Motor neuron (in vitro differentiated cells): ENCODE measurements at regions not wholly inside any gene's neighbourhood (a gene's known extent, or its start where the extent isn't known, plus 50 kb on each side); places are given as distances from the start of the nearest gene placed in this dataset.

Source experiments
- ATAC-seq, 8 experiments: fragments of 200-7000 bp; cut with Tn5 transposase; replicated peaks in 6 of 8; 2 replicates each; pipeline ENCODE4 v1.8.0; 2021; ENCODE audit warnings: mild to moderate bottlenecking in 8 of 8, moderate library complexity in 8 of 8
- H3K27ac ChIP-seq, 2 donors: fragments of 250-450 bp; sonication (Bioruptor Pico); 2 replicates each; pipeline ENCODE4 v1.9.0; 2021; ENCODE audit warnings: antibody characterized with exemption in 2 of 2, mild to moderate bottlenecking in 2 of 2, moderate library complexity in 1 of 2
- H3K4me1 ChIP-seq, 2 donors: fragments of 250-450 bp; sonication (Bioruptor Pico); replicated peaks in 1 of 2; 2 replicates each; pipeline ENCODE4 v1.6.1; 2021; ENCODE audit warnings: antibody characterized with exemption in 2 of 2, mild to moderate bottlenecking in 2 of 2, moderate library complexity in 1 of 2
- H3K4me3 ChIP-seq, 5 donors: fragments of 250-450 bp; sonication (Bioruptor Pico); 2 replicates each; pipeline ENCODE4 v1.9.0; 2021; ENCODE audit warnings: antibody characterized with exemption in 5 of 5, mild to moderate bottlenecking in 5 of 5, moderate library complexity in 4 of 5
- WGBS, 10 experiments: fragments of 450-650 bp; shearing (Covaris generic); methylation state at CpG; one replicate each; pipeline ENCODE4 v1.0.0; 2022; 5-methylcytosine and 5-hydroxymethylcytosine counted together
- in situ Hi-C, 9 experiments: fragments of 400-800 bp; cut with MboI; loops; one replicate each; pipeline ENCODE4 v1.15.0; 2021; ENCODE audit warnings: low sequenced_read_pairs in 9 of 9, low pct_unique_long_range_greater_than_20kb in 2 of 9; ENCODE audit not compliant: unreplicated experiment in 9 of 9

- in situ Hi-C loops = no loop called here
- 80 to 100% (median 100%) methylated on average over 1 of the region's 1 CpG; no CpG with 5 or more reads in 4 of the 10 experiments for WGBS, 10 experiments
- Histone ChIP-seq H3K4me1 (peaks cover 5 to 8% of the 10 kb centered on the region in 2 donors), H3K4me3 (no peak overlapping the region), H3K27ac (no peak overlapping the region)
- ATAC-seq = no peak
These were observed 126.7 kb upstream of the SLC44A3 start for GRCh38 chr1:94693435-94693834.

- H3K4me1 ChIP-seq = peaks cover 2 to 8% of the 10 kb centered on the region in 2 donors
- H3K4me3 ChIP-seq = no peak overlapping the region
- no peak overlapping the region for H3K27ac ChIP-seq
- ATAC-seq = no peak
- 54 to 100% (median 78%) methylated on average over 1 to 3 of the region's 3 CpGs; no CpG with 5 or more reads in 1 of the 10 experiments for WGBS, 10 experiments
- in situ Hi-C loops = no loop called here
These were observed 127.1 kb upstream of the SLC44A3 start for GRCh38 chr1:94693029-94693428.

- WGBS, 10 experiments = 30 to 100% (median 43%) methylated on average over 1 to 3 of the region's 3 CpGs; no CpG with 5 or more reads in 4 of the 10 experiments
- in situ Hi-C loops = no loop called here
- Histone ChIP-seq H3K4me1 (peaks cover 0 to 8% of the 10 kb centered on the region in 2 donors), H3K4me3 (no peak overlapping the region), H3K27ac (no peak overlapping the region)
- ATAC-seq = peak in 1 of 8 experiments; percentile 17
These were observed 131.5 kb upstream of the SLC44A3 start for GRCh38 chr1:94688646-94689045.

- no peak overlapping the region for H3K4me3 ChIP-seq
- no peak overlapping the region for H3K27ac ChIP-seq
- in situ Hi-C loops = no loop called here
- H3K4me1 ChIP-seq = peaks cover 0 to 8% of the 10 kb centered on the region in 2 donors
- 75 to 100% (median 95%) methylated on average over 1 to 4 of the region's 4 CpGs; no CpG with 5 or more reads in 1 of the 10 experiments for WGBS, 10 experiments
- ATAC-seq = no peak
These were observed 133.3 kb upstream of the SLC44A3 start for GRCh38 chr1:94686882-94687281.

- no peak overlapping the region for H3K4me3 ChIP-seq
- H3K27ac ChIP-seq = no peak overlapping the region
- 0 to 100% (median 83%) methylated on average over 1 to 7 of the region's 7 CpGs; no CpG with 5 or more reads in 1 of the 10 experiments for WGBS, 10 experiments
- peaks cover 0 to 8% of the 10 kb centered on the region in 2 donors for H3K4me1 ChIP-seq
- in situ Hi-C loops = no loop called here
- ATAC-seq = no peak
These were observed 135.4 kb upstream of the SLC44A3 start for GRCh38 chr1:94684690-94685250.

GRCh38 chr1:94683886-94684285, 136.3 kb upstream of the SLC44A3 start:
- in situ Hi-C loops = no loop called here
- Histone ChIP-seq H3K27ac (no peak overlapping the region), H3K4me3 (no peak overlapping the region), H3K4me1 (peaks cover 0 to 4% of the 10 kb centered on the region in 2 donors)
- no peak for ATAC-seq
- WGBS, 10 experiments = 0 to 100% (median 73%) methylated on average over 1 to 5 of the region's 6 CpGs; no CpG with 5 or more reads in 2 of the 10 experiments

- Histone ChIP-seq H3K4me1 (no peaks in the 10 kb centered on the region), H3K4me3 (no peak overlapping the region), H3K27ac (no peak overlapping the region)
- ATAC-seq = no peak
- in situ Hi-C loops = no loop called here
- 0 to 83% (median 58%) methylated on average over 1 to 3 of the region's 3 CpGs; no CpG with 5 or more reads in 3 of the 10 experiments for WGBS, 10 experiments
These were observed 138.4 kb upstream of the F3 start for GRCh38 chr1:94680039-94680377.

GRCh38 chr1:94679332-94680038, 137.9 kb upstream of the F3 start:
- H3K4me1 ChIP-seq = no peaks in the 10 kb centered on the region
- ATAC-seq = no peak
- H3K4me3 ChIP-seq = no peak overlapping the region
- H3K27ac ChIP-seq = no peak overlapping the region
- 53 to 100% (median 94%) methylated on average over 1 to 4 of the region's 4 CpGs; no CpG with 5 or more reads in 2 of the 10 experiments for WGBS, 10 experiments
- in situ Hi-C loops = no loop called here

- 44 to 100% (median 90%) methylated on average over 3 to 11 of the region's 11 CpGs for WGBS, 10 experiments
- ATAC-seq = no peak
- no peaks in the 10 kb centered on the region for H3K4me1 ChIP-seq
- in situ Hi-C loops = no loop called here
- H3K4me3 ChIP-seq = no peak overlapping the region
- no peak overlapping the region for H3K27ac ChIP-seq
These were observed 136.8 kb upstream of the F3 start for GRCh38 chr1:94678202-94678848.

- Histone ChIP-seq H3K4me1 (no peaks in the 10 kb centered on the region), H3K27ac (no peak overlapping the region), H3K4me3 (no peak overlapping the region)
- no peak for ATAC-seq
- 80 to 100% (median 86%) methylated on average over 1 to 7 of the region's 7 CpGs; no CpG with 5 or more reads in 4 of the 10 experiments for WGBS, 10 experiments
- in situ Hi-C loops = no loop called here
These were observed 136.2 kb upstream of the F3 start for GRCh38 chr1:94677714-94678113.

- WGBS, 10 experiments = 57 to 100% (median 71%) methylated on average over 1 to 5 of the region's 5 CpGs; no CpG with 5 or more reads in 1 of the 10 experiments
- H3K4me1 ChIP-seq = no peaks in the 10 kb centered on the region
- H3K27ac ChIP-seq = no peak overlapping the region
- H3K4me3 ChIP-seq = no peak overlapping the region
- ATAC-seq = no peak
- in situ Hi-C loops = no loop called here
These were observed 135.5 kb upstream of the F3 start for GRCh38 chr1:94677087-94677486.

GRCh38 chr1:94676686-94677085, 135.1 kb upstream of the F3 start:
- in situ Hi-C loops = no loop called here
- no peak for ATAC-seq
- no peak overlapping the region for H3K27ac ChIP-seq
- H3K4me1 ChIP-seq = no peaks in the 10 kb centered on the region
- H3K4me3 ChIP-seq = no peak overlapping the region
- WGBS, 10 experiments = 78 to 100% (median 88%) methylated on average over 2 to 6 of the region's 6 CpGs; no CpG with 5 or more reads in 2 of the 10 experiments

GRCh38 chr1:94675373-94675772, 133.8 kb upstream of the F3 start:
- ATAC-seq = no peak
- H3K4me3 ChIP-seq = no peak overlapping the region
- H3K4me1 ChIP-seq = peaks cover 0 to 1% of the 10 kb centered on the region in 2 donors
- 19 to 94% (median 61%) methylated on average over 2 to 4 of the region's 4 CpGs; no CpG with 5 or more reads in 2 of the 10 experiments for WGBS, 10 experiments
- in situ Hi-C loops = no loop called here
- no peak overlapping the region for H3K27ac ChIP-seq
